ENCODE measurements at regions not wholly inside any gene's neighbourhood (a gene's known extent, or its start where the extent isn't known, plus 50 kb on each side); places are given as distances from the start of the nearest gene placed in this dataset.

- TF ChIP-seq REST (IDR thresholded peaks at IDR 0.05; ENCODE audit: insufficient read depth in 1 of 2, low read depth in 2 of 2, low read length in 2 of 2), result no peak
- no peak for TF ChIP-seq POLR2AphosphoS5 (IDR thresholded peaks at IDR 0.05; ENCODE audit: low read depth, low read length)
- TF ChIP-seq FOXP2 (optimal IDR thresholded peaks at IDR 0.05; ENCODE audit: borderline replicate concordance, extremely low read depth, extremely low read length, insufficient read depth), result no peak
- TF ChIP-seq SIN3A (IDR thresholded peaks at IDR 0.05; ENCODE audit: borderline replicate concordance, insufficient read depth, low read length), result 0 out of 2 replicates have a peak, but pooled peaks have one; percentile 54
- no peak for TF ChIP-seq TAF1 (IDR thresholded peaks at IDR 0.05; ENCODE audit: borderline replicate concordance, insufficient read depth, low read length)
Measured at GRCh38 chr4:187016101-187016500, 292.4 kb upstream of the FAT1 start.

- TF ChIP-seq FOXP2 (optimal IDR thresholded peaks at IDR 0.05; ENCODE audit: borderline replicate concordance, extremely low read depth, extremely low read length, insufficient read depth), result no peak
- TF ChIP-seq TAF1 (IDR thresholded peaks at IDR 0.05; ENCODE audit: borderline replicate concordance, insufficient read depth, low read length), result no peak
- no peak for TF ChIP-seq POLR2AphosphoS5 (IDR thresholded peaks at IDR 0.05; ENCODE audit: low read depth, low read length)
- no peak for TF ChIP-seq SIN3A (IDR thresholded peaks at IDR 0.05; ENCODE audit: borderline replicate concordance, insufficient read depth, low read length)
- TF ChIP-seq REST (IDR thresholded peaks at IDR 0.05; ENCODE audit: insufficient read depth in 1 of 2, low read depth in 2 of 2, low read length in 2 of 2), result no peak
Measured at GRCh38 chr4:187017147-187017546, 293.5 kb upstream of the FAT1 start.

GRCh38 chr4:187019896-187020295, 296.2 kb upstream of the FAT1 start:
- TF ChIP-seq REST (IDR thresholded peaks at IDR 0.05; ENCODE audit: insufficient read depth in 1 of 2, low read depth in 2 of 2, low read length in 2 of 2), result 0 out of 4 replicates have a peak, but pooled peaks of 1 of the 2 experiments have one; percentile 34
- no peak for TF ChIP-seq SIN3A (IDR thresholded peaks at IDR 0.05; ENCODE audit: borderline replicate concordance, insufficient read depth, low read length)

- TF ChIP-seq SIN3A (IDR thresholded peaks at IDR 0.05; ENCODE audit: borderline replicate concordance, insufficient read depth, low read length) (no peak), REST (IDR thresholded peaks at IDR 0.05; ENCODE audit: insufficient read depth in 1 of 2, low read depth in 2 of 2, low read length in 2 of 2) (no peak), TAF1 (IDR thresholded peaks at IDR 0.05; ENCODE audit: borderline replicate concordance, insufficient read depth, low read length) (no peak), FOXP2 (optimal IDR thresholded peaks at IDR 0.05; ENCODE audit: borderline replicate concordance, extremely low read depth, extremely low read length, insufficient read depth) (no peak), POLR2AphosphoS5 (IDR thresholded peaks at IDR 0.05; ENCODE audit: low read depth, low read length) (no peak)
Measured at GRCh38 chr4:187020676-187021075, 297.0 kb upstream of the FAT1 start.
